ELF-1 (cell line): ENCODE measurements at regions not wholly inside any gene's neighbourhood (a gene's known extent, or its start where the extent isn't known, plus 50 kb on each side); places are given as distances from the start of the nearest gene placed in this dataset.
"Not testable (repeated sequence)": the region's sequence is repeated elsewhere in the genome, so short reads cannot be mapped to it uniquely, and the experiment has no call there.

Experiments used
- DNase-seq: peaks from one replicate; pipeline ENCODE4 v3.0.0-alpha.2; 2016; ENCODE audit warnings: low read depth, low spot score

DNA sequence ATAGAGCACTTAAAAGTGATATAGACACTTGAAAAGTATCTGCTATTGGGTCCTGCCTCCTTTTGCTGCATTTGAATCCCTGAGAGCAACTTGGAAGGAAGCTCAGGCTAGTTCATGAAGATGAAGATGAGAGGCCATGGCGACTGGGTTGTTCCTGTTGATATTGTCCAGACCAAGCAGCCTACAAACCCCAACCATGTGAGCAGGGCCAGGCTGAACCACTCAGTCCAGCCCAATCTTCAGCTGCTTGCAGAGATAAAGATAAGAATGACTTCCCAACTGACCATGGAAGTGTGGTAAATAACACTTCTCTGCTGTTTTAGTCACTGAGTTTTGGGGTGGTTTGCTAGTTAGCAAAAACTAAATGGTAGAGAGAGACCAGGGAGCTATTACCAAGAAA, 417.6 kb downstream of the SOX11 start:
- peak; percentile 5 for DNase-seq

GRCh38 chr2:6111781-6112261, 419.6 kb downstream of the SOX11 start:
- no peak for DNase-seq

- no peak for DNase-seq
Observed at GRCh38 chr2:6113786-6114185, 421.6 kb downstream of the SOX11 start.

GRCh38 chr2:6127718-6128117, 435.5 kb downstream of the SOX11 start:
- no peak for DNase-seq

DNA sequence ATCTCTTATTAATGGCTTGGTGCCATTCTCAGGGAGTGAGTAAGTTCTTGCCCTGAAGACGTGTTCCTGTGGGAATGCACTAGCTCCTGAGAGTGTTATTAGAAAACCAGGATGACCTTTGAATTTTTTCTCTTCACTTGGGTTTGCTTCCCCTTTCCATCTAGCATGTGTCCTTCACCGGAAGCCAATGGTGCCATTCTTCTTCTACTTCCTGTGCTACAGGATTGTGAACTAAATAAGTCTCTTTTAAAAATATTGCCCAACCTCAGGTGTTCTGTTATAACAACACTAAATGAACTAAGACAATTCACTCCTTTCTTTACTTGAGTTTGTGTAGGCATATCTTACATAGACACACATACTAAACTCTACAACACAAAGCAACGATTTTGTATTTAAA, 447.0 kb downstream of the SOX11 start:
- no peak for DNase-seq

GRCh38 chr2:6139916-6140315, 447.7 kb downstream of the SOX11 start:
- no peak for DNase-seq

- no peak for DNase-seq
Observed at GRCh38 chr2:6140509-6140908, 448.3 kb downstream of the SOX11 start.

- DNase-seq = no peak
Observed at GRCh38 chr2:6143812-6144211, 451.6 kb downstream of the SOX11 start.

DNA sequence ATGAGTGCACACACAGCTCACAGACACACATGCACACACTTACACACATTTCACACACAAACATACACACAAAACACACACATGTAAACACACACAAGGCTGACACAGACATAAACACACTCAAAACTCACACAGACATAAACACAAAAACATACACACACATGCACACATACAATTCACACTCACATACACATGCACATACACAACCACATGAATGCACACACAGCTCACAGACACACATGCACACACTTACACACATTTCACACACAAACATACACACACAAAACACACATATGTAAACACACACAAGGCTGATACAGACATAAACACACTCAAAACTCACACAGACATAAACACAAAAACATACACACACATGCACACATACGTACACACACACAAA, 455.0 kb downstream of the SOX11 start:
- DNase-seq = not testable (repeated sequence)

GRCh38 chr2:6148882-6149281, 456.7 kb downstream of the SOX11 start:
- DNase-seq = no peak

DNA sequence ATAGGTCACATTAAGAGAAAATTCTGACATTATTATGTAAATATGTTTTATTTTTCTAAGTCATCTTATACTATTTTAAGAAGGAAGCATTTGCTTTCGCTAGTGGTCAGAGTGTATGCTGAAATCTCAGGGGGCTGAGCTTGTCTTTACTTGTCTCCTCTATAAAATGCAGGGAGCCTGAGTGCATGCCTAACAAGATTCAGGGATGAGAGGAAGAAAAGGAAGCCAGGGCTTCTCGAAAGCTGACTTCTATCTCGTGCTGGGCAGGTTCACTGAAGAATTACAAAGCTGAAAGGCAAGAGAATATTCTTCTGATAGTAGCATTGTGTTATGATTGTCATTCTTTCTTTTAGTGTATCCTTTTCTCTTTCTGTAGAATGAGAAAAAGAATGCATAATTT, 467.4 kb downstream of the SOX11 start:
- no peak for DNase-seq

DNA sequence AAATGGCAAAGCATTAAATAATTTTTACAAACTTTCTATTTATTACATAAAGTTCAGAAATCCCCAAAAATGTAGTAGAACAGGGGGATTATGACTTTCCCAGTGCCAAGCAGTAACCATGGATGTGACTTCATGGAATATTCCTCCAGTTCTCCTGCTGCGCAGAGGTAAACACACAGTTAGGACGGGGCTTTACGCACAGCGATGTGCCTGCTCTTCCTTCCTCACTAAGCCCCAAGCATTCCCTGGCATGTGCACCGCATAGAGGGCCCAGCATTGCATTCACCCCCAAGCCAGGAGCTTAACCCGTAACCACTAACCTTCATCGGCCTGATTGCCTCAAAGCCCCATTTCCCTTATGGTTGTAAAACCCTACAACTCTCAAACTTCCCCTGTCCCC, 471.7 kb downstream of the SOX11 start:
- no peak for DNase-seq

- DNase-seq = no peak
Observed at GRCh38 chr2:6164986-6165747, 473.0 kb downstream of the SOX11 start.

- DNase-seq = no peak
Observed at GRCh38 chr2:6167592-6168138, 475.5 kb downstream of the SOX11 start.

DNA sequence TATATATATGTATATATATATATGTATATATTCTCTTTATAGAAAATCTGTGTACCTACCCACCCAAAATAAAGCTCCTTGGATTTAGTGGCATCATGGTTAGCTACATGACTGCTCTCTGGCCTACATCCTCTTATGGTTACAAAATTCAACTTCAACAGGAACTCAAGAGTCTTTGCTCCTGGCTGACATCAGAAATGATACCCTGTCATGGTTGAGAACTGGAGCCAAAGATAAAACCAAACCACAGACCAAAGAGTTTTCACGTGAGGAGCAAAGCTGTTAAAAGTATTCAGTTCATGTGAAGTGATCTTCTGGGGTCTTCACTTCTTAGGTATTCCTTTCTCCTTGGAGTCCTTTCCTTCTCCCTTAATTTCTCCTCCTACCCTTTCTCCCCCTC, 476.3 kb downstream of the SOX11 start:
- DNase-seq = no peak

- no peak for DNase-seq
Observed at GRCh38 chr2:6171294-6171693, 479.1 kb downstream of the SOX11 start.

DNA sequence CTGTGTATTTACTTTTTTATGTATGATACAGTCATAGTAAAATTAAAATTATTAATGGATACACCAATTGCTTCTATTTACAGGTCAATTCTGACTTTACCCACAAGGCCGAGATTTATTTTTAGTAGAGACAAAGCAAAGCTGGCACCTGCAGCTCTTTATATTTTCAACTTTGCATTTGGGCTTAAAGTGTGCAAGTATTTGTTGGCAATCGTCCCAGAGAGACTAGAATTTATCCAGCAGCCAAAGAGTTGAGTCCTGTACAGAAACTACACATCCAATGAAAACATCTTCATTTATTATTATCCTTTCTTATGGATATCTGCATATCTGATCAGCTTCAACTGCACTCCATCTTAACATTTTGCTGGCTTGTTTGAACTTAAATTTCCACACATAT, 485.6 kb downstream of the SOX11 start:
- no peak for DNase-seq

GRCh38 chr2:6181525-6181924, 489.3 kb downstream of the SOX11 start:
- DNase-seq = no peak

- no peak for DNase-seq
Observed at GRCh38 chr2:6181926-6182325, 489.7 kb downstream of the SOX11 start.

GRCh38 chr2:6183226-6183625, 491.0 kb downstream of the SOX11 start:
- no peak for DNase-seq

DNA sequence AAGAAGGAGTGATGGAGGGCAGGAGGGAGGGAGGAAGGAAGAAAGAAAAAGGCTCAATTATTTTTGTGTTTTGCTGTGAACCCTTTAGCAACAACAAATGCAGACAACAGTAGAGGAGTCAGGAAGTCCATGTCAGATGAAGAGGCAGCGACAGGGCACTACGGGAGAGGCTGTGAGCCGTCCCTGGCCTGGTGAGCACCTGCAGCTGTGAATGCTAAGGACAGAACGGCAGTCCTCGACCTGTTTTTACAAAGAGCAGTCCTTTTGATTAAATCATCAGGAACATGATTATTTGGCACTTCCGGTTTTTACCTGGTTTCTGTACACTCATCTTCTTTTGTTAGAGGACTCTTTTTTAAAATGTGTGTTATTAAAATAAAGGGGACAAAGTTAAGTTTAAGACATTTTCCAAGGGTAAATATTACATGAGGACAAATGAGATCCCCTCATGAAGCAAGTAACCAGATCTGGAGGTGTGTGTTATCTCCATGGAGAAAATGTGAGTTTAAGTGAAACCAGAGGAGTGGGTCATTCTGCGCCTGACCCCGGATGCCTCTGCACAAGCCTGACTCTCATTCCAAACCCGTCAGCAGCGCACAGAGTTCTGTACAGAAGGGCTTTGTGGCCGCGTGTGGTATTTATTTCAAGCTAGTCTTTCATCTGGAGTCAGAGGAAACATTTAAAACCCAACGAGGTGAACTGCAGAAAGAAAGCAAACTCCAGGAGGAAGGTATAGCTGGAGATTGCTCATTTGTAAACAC, 492.5 kb downstream of the SOX11 start:
- DNase-seq = peak; percentile 28

- peak; percentile 22 for DNase-seq
Observed at GRCh38 chr2:6186332-6187151, 494.4 kb downstream of the SOX11 start.
